ENCODE measurements at regions not wholly inside any gene's neighbourhood (a gene's known extent, or its start where the extent isn't known, plus 50 kb on each side); places are given as distances from the start of the nearest gene placed in this dataset.

DNA sequence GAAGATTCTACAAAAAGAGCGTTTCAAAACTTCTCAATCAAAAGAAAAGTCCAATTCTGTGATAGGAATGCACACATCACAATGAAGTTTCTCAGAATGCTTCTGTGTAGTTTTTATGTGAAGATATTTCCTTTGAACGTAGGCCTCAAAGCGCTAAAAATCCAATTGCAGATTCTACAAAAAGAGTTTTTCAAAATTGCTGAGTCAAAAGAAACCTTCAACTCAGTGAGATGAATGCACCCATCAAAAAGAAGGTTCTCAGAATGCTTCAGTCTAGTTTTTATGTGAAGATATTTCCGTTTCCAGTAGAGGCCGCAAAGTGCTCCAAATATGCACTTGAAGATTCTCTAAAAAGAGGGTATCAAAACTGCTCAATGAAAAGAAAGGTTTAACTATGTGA, 319.7 kb upstream of the DEFB115 start:
- Histone ChIP-seq H4K5ac (ENCODE audit: insufficient read length, low read depth, low read length) (no peak overlapping the region), H3K18ac (ENCODE audit: extremely low read depth, low read length) (no peak overlapping the region), H3K4ac (replicated peaks; ENCODE audit: insufficient read length, low read depth, low read length) (no peak overlapping the region), H3K4me2 (ENCODE audit: insufficient read depth in 1 of 2, low read depth in 2 of 2, low read length in 2 of 2) (no peak overlapping the region), H2AK5ac (ENCODE audit: low read depth, low read length) (no peak overlapping the region), H3K9ac (replicated peaks in 1 of 4; ENCODE audit: extremely low read depth in 1 of 4, low read depth in 3 of 4, low read length in 3 of 4) (no peak overlapping the region), H3K4me3 (ENCODE audit: extremely low read depth in 1 of 4, insufficient read depth in 2 of 4, low read depth in 3 of 4, low read length in 4 of 4) (no peak overlapping the region), H2BK12ac (ENCODE audit: low read depth, low read length) (no peak overlapping the region), H3K27ac (ENCODE audit: low read depth, low read length) (no peak overlapping the region), H3K79me1 (ENCODE audit: low read depth, low read length) (no peaks in the 10 kb centered on the region), H4K8ac (ENCODE audit: extremely low read depth, insufficient read depth, low read length) (no peak overlapping the region), H3K4me1 (replicated peaks in 1 of 4; ENCODE audit: control insufficient read depth in 3 of 4, insufficient read depth in 4 of 4, low read length in 3 of 4) (no peaks in the 10 kb centered on the region), H3K27me3 (replicated peaks in 1 of 4; ENCODE audit: control insufficient read depth in 3 of 4, extremely low read depth in 1 of 4, insufficient read depth in 3 of 4, low read length in 3 of 4) (no peaks in the 10 kb centered on the region), H4K91ac (replicated peaks; ENCODE audit: insufficient read length, low read length) (no peak overlapping the region), H3K14ac (ENCODE audit: insufficient read length) (no peak overlapping the region), H4K20me1 (replicated peaks in 1 of 2; ENCODE audit: control insufficient read depth in 1 of 2, insufficient read depth in 2 of 2, low read length in 2 of 2) (no peaks in the 10 kb centered on the region), H3K56ac (replicated peaks; ENCODE audit: insufficient read length, low read depth, low read length) (no peak overlapping the region), H3K9me3 (ENCODE audit: insufficient read depth in 2 of 2, low read depth in 1 of 2, low read length in 1 of 2) (peaks cover 12 to 23% of the 10 kb centered on the region in 2 experiments; a peak in 3 of 4 replicates), H3K79me2 (ENCODE audit: control insufficient read depth in 1 of 2, insufficient read depth in 2 of 2, low read length in 2 of 2) (no peaks in the 10 kb centered on the region), H2BK120ac (replicated peaks; ENCODE audit: low read depth, low read length) (no peak overlapping the region), H2AFZ (ENCODE audit: low read length) (no peak overlapping the region), H2BK5ac (ENCODE audit: low read depth, low read length) (no peak overlapping the region), H3K23me2 (ENCODE audit: low read depth, low read length) (no peaks in the 10 kb centered on the region), H3K23ac (ENCODE audit: insufficient read length) (no peak overlapping the region), H2BK20ac (ENCODE audit: low read length) (no peak overlapping the region), H3K36me3 (ENCODE audit: control insufficient read depth in 2 of 4, insufficient read depth in 4 of 4, low read length in 3 of 4) (no peaks in the 10 kb centered on the region), H2BK15ac (ENCODE audit: low read length) (no peak overlapping the region)
- ChIA-PET CTCF (ENCODE audit: partially characterized antibody) (no interaction called here), POLR2A (ENCODE audit: partially characterized antibody) (no interaction called here)
- FAIRE-seq (no peak), DNase-seq (ENCODE audit: low read depth in 1 of 2, low spot score in 2 of 2) (no peak)
- 54% methylated on average over 5 of the region's 5 CpGs; no CpG with 5 or more reads in 1 of the 2 experiments for WGBS, 2 experiments (ENCODE audit: extremely low coverage in 1 of 2, insufficient coverage in 1 of 2, insufficient read length in 1 of 2, insufficient replicate concordance in 2 of 2, low coverage in 1 of 2, low lambda C conversion rate in 2 of 2, missing lambda C conversion rate in 1 of 2)
- TF ChIP-seq CEBPB (IDR thresholded peaks at IDR 0.05; ENCODE audit: low read depth, low read length) (no peak), JUN (IDR thresholded peaks at IDR 0.05; ENCODE audit: low read depth, low read length) (no peak), CREB1 (IDR thresholded peaks at IDR 0.05) (no peak), SRF (IDR thresholded peaks at IDR 0.05; ENCODE audit: low read depth, low read length) (no peak), POU5F1 (IDR thresholded peaks at IDR 0.05; ENCODE audit: low read depth, low read length) (no peak), SIX5 (IDR thresholded peaks at IDR 0.05; ENCODE audit: low read depth, low read length) (no peak), BACH1 (IDR thresholded peaks at IDR 0.05; ENCODE audit: low read length) (no peak), CTBP2 (IDR thresholded peaks at IDR 0.05; ENCODE audit: borderline replicate concordance, insufficient read depth, insufficient read length, low read length) (no peak), ZNF274 (IDR thresholded peaks at IDR 0.05; ENCODE audit: borderline replicate concordance, extremely low read depth, low read length) (no peak), SIRT6 (IDR thresholded peaks at IDR 0.05; ENCODE audit: low read length) (no peak), TCF12 (IDR thresholded peaks at IDR 0.05; ENCODE audit: low read depth, low read length) (no peak), RXRA (IDR thresholded peaks at IDR 0.05; ENCODE audit: insufficient read depth, low read depth, low read length) (no peak), SAP30 (IDR thresholded peaks at IDR 0.05; ENCODE audit: insufficient read depth, insufficient replicate concordance, low read length) (no peak), SP2 (IDR thresholded peaks at IDR 0.05; ENCODE audit: low read length) (no peak), GABPA (IDR thresholded peaks at IDR 0.05; ENCODE audit: borderline replicate concordance, insufficient read depth, low read length) (no peak), TAF1 (IDR thresholded peaks at IDR 0.05; ENCODE audit: low read depth, low read length) (no peak)
- TF ChIP-seq, protein P1, sequence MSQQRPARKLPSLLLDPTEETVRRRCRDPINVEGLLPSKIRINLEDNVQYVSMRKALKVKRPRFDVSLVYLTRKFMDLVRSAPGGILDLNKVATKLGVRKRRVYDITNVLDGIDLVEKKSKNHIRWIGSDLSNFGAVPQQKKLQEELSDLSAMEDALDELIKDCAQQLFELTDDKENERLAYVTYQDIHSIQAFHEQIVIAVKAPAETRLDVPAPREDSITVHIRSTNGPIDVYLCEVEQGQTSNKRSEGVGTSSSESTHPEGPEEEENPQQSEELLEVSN (IDR thresholded peaks at IDR 0.05), result no peak

Data from H1 (cell line).